ENCODE measurements at regions not wholly inside any gene's neighbourhood (a gene's known extent, or its start where the extent isn't known, plus 50 kb on each side); places are given as distances from the start of the nearest gene placed in this dataset.

- H3K36me3 ChIP-seq (replicated peaks): no peaks in the 10 kb centered on the region
- no peaks in the 10 kb centered on the region for H3K27me3 ChIP-seq (replicated peaks)
- no peak overlapping the region for H3K27ac ChIP-seq
- no peak overlapping the region for H3K4me3 ChIP-seq (ENCODE audit: low read depth, low read length)
- DNase-seq: no peak
- in situ Hi-C loops (cut with HindIII; ENCODE audit: low pct_ligation_motif_present, low sequenced_read_pairs): no loop called here
- TF ChIP-seq CTCF (IDR thresholded peaks at IDR 0.05; ENCODE audit: low read depth, low read length, missing control alignments): no peak
Observed at GRCh38 chr16:73877150-73877549, 419.5 kb upstream of the PSMD7 start.

DNA sequence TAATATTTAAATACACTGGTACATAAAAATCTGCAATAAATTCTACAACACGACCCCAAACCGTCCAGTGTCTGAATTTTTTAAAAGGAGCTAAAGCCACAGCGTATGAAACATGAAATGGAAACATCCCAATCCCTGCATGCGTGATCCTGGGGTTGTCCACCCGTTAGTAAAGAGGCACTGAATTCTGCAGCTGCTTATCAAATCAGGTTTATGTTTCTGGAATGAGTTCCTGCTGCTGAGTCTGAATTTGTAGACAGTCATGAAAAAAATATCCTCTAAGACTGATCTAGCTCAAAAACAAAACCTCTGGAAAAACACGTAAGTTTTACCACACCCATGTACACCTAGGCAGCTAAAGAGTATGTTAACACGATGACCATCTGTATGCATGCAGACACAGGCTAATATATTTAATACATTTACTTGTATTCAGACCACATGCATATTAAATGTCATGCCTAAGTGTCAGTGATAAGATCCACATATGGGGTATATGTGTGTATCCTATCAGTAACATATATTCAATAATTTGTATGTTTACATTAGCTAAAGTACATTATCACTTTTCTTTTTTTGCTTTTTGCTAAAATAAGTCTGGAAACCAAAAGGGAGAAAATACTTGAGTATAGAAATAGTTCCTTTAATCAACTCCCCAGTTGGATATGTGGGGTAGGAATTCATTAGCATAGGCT, 420.5 kb upstream of the PSMD7 start:
- no peak for DNase-seq
- no peak overlapping the region for H3K4me3 ChIP-seq (ENCODE audit: low read depth, low read length)
- no peak for TF ChIP-seq CTCF (IDR thresholded peaks at IDR 0.05; ENCODE audit: low read depth, low read length, missing control alignments)
- H3K27me3 ChIP-seq (replicated peaks): no peaks in the 10 kb centered on the region
- no peak overlapping the region for H3K27ac ChIP-seq
- in situ Hi-C loops (cut with HindIII; ENCODE audit: low pct_ligation_motif_present, low sequenced_read_pairs): no loop called here
- H3K36me3 ChIP-seq (replicated peaks): no peaks in the 10 kb centered on the region

- no peak overlapping the region for H3K27ac ChIP-seq
- DNase-seq: no peak
- no peaks in the 10 kb centered on the region for H3K36me3 ChIP-seq (replicated peaks)
- no peak for TF ChIP-seq CTCF (IDR thresholded peaks at IDR 0.05; ENCODE audit: low read depth, low read length, missing control alignments)
- in situ Hi-C loops (cut with HindIII; ENCODE audit: low pct_ligation_motif_present, low sequenced_read_pairs): no loop called here
- no peak overlapping the region for H3K4me3 ChIP-seq (ENCODE audit: low read depth, low read length)
- no peaks in the 10 kb centered on the region for H3K27me3 ChIP-seq (replicated peaks)
Observed at GRCh38 chr16:73874324-73874723, 422.3 kb upstream of the PSMD7 start.

- in situ Hi-C loops (cut with HindIII; ENCODE audit: low pct_ligation_motif_present, low sequenced_read_pairs): no loop called here
- no peaks in the 10 kb centered on the region for H3K36me3 ChIP-seq (replicated peaks)
- no peak overlapping the region for H3K27ac ChIP-seq
- DNase-seq: no peak
- H3K27me3 ChIP-seq (replicated peaks): no peaks in the 10 kb centered on the region
- no peak for TF ChIP-seq CTCF (IDR thresholded peaks at IDR 0.05; ENCODE audit: low read depth, low read length, missing control alignments)
- H3K4me3 ChIP-seq (ENCODE audit: low read depth, low read length): no peak overlapping the region
Observed at GRCh38 chr16:73873643-73874042, 423.0 kb upstream of the PSMD7 start.

DNA sequence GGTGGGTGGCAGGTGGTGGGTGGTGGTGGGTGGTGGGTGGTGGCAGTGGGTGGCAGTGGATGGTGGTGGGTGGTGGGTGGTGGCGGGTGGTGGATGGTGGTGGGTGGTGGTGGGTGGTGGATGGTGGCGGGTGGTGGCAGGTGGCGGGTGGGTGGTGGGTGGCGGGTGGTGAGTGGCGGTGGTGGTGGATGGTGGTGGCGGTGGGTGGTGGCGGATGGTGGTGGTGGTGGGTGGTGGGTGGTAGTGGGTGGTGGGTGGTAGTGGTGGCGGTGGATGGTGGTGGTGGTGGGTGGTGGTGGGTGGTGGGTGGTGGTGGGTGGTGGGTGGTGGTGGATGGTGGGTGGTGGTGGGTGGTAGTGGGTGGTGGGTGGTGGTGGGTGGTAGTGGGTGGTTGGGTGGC, 423.8 kb upstream of the PSMD7 start:
- TF ChIP-seq CTCF (IDR thresholded peaks at IDR 0.05; ENCODE audit: low read depth, low read length, missing control alignments): no peak
- H3K27me3 ChIP-seq (replicated peaks): no peaks in the 10 kb centered on the region
- no peak overlapping the region for H3K27ac ChIP-seq
- in situ Hi-C loops (cut with HindIII; ENCODE audit: low pct_ligation_motif_present, low sequenced_read_pairs): no loop called here
- H3K36me3 ChIP-seq (replicated peaks): no peaks in the 10 kb centered on the region
- no peak overlapping the region for H3K4me3 ChIP-seq (ENCODE audit: low read depth, low read length)
- DNase-seq: no peak
